ENCODE measurements at regions not wholly inside any gene's neighbourhood (a gene's known extent, or its start where the extent isn't known, plus 50 kb on each side); places are given as distances from the start of the nearest gene placed in this dataset.

DNA sequence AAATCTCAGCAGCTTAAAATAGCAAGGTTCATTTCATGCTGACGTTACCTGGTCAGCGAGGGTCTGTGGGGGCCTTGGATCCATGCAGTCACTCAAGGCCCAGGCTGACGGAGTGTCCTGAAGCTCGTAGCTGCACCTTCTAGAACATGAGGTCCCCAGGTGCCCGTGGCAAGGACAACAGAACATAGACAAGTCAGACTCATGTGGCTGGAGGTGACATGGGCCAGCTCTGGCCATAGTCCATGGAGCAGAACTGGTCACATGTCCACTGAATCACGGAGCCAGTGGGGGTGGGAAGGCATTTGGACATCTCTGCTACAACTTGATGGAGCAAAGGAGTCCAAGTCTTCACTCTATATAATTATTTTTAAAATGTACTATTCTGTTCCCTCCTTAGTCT, 233.2 kb downstream of the ACKR3 start:
- DNase-seq, result no peak

GRCh38 chr2:236803621-236804020, 234.0 kb downstream of the ACKR3 start:
- DNase-seq, result no peak

DNA sequence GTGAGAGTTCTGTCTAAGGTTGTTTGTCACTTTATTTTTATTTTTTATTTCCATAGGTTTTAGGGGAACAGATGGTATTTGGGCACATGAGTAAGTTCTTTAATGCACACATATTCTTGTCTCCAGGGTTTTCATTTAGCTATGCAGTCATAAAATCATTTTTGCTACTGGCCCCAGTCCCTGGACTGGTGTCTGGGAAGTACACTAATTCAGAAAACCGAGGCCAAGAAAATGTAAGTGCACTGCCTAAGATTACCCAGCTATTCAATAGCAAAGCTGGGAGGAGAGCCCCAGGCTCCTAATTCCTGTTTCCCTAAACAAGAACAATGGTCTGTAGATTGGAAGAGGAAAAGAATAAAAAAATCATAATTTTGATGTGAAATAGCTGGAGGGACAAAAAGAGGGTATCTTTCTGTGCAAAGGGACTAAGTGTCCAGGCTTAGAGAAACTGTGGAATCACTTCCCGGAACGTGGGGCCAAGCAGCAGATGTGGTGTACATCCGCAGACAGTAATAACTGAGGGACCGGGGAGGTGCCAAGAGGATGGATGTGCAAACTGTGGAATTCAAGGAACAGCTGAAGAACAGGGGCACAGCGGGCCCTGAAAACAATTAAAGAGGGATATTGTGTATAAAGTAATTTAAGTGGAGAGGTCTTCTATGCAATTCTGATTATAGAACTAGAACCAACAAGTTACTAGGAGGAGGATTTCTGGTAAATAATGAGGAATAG, 236.3 kb downstream of the ACKR3 start:
- DNase-seq, result no peak

DNA sequence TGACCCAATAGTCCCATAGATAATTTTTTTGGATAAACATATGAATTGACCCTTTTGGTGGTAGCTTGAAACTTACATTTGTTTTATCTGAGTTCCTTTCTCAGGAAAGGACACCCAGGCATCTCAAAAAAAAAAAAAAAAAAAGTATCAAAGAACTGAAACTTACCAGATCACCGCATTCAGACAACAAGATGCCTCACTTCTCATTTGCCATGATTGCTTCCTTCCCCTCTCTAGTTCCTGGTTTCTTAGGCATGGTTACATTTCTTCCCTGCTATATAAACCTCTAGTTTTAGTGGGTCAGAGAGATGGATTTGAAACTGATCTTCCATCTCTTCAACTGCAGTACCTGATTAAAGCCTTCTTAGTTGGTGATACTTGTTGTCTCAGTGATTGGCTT, 240.1 kb downstream of the ACKR3 start:
- DNase-seq, result no peak

DNA sequence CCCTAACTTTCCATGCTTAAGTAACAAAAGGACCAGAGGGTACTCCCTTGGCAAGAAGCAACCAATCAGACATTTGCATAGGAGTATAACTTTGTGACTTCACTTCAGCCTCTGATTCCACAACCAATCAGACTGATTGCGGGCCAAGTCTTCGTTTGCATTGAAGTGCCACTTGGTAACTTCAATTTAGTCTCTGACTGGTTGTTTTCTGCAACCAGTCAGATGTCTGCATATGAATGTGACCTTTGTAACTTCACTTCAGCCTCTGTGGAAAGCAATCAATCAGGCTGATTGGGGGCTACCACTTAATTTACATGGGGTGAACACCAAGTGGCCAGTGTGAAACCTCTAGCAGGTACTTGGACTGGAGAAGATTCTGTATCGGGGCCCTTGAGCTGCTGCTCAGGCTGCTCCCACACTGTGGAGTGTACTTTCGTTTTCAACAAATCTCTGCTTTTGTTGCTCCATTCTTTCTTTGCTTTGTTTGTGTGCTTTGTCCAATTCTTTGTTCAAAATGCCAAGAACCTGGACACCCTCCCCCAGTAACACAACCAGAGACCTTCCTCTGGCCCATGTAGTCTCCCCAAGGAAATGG, 241.5 kb downstream of the ACKR3 start:
- no peak for DNase-seq

DNA sequence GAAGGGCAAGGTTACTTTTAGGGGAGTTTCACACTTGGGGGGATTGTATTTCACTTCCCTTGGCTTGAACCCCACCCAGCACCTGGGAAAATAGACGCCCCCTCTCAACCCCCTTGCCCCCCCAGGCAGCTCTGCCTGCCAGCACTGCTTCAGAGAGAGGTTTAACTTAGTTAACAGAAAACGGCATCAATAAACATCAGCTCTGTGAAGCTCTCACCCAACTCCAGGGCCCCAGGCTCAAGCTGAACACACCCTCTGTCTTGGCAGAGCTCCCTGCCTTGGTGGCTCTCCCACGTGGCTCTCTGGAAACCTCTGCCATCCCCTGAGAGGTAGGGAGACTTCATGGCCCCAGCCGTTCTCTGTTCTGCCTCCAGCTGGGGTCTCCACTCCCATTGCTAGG, 244.1 kb downstream of the ACKR3 start:
- no peak for DNase-seq

- no peak for DNase-seq
Measured at GRCh38 chr2:236814593-236814992, 245.0 kb downstream of the ACKR3 start.

DNA sequence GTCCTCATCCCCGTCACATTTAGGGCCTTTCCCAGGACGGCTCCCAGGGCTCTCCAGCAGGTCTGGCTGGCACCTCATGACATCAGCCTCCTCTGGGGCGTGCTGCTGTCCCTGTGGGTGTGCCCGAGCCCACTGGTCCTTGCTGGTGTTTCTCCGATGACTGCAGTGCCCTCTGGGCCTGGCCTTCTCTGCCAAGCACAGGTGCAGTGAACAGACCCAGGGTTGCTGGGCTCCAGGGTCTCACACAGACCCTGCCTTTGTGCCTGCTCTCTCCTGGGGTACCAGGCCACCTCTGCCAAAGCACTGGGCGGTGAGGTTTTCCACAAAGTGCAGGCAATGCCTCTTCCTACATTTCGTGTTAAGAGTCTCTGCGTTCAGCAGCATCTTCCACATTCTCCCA, 246.1 kb downstream of the ACKR3 start:
- no peak for DNase-seq

DNA sequence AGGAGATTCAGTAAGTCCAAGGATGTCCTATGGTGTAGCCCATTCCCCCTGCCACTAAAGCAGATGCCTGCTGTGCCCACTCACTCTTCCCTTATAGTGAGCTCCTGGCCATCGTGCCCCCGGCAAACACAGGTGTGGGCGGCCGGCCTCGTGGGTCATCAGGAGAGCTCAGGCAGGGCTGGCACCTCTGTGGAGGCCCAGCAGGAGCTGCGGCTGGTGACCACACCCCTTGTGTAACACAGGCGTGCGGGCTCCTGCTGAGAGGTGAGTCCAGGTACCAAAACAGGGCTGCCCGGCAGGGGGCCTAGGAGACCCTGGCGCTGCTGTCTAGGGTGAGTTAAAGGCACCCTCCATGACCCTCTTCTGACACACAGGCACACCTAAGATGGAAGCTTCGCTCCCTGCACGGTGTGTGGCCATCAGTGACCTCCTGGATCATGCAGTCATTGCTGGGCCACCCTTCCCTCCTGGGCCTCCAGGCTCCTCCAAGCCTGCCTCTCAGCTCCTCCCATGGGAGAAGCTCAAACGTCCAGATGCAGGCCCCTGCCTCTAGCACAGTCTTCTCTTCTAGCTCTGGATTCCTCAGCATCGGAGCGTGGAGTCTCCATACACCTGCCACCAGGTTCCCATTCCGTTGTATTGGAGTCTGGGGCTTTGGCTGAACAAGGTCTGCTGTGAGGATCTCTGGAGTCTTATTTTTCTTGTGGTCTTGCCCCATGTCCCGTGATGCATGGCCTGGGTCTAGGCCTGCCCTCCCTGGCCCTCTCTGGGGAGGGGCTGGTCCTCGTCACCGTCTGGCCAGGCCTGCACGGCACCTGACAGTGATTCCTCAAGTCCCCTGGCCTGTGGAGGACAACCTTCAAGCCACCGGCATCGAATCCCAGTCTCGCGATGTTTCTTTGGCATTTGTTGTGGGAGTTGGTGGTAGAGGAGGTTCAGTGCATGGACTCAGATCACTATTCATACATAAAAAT, 246.9 kb downstream of the ACKR3 start:
- DNase-seq, result no peak

DNA sequence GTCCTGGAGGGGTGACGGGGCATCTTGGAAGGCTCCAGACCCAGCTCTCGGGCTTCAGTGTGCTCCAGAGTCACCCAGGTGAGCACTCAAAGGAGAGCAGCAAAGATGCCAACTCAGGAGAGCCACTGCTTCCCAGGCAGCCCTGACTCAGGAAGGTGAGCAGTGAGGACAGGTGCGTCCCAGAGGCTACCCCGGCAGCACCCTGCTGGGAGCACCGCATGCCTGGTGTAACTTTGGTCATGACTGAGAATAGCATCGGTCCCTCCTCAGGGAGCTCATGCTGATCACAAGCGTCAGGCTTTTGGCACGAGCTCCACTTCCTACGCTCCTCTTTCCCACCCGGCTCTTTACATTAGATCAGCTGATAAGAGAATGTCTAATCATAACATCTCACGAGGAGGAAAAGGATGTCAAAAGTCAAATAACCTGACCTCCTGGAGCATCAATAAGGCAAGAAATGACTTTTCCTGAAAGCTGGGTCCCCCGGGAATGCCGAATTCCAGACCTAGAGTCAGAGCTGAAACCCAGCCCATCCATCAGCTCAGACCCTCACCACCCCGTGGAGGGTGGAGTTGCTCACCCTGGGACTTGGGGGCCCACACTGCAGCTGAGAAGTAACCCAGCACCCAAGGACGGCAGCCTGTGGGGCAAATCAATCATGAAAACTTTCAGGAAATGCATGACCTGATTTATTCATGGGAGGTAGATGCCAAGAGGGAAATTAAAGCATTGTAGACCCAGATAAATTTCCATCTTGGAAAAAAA, 248.8 kb downstream of the ACKR3 start:
- no peak for DNase-seq

GRCh38 chr2:236819275-236820002, 249.8 kb downstream of the ACKR3 start:
- DNase-seq, result no peak

DNA sequence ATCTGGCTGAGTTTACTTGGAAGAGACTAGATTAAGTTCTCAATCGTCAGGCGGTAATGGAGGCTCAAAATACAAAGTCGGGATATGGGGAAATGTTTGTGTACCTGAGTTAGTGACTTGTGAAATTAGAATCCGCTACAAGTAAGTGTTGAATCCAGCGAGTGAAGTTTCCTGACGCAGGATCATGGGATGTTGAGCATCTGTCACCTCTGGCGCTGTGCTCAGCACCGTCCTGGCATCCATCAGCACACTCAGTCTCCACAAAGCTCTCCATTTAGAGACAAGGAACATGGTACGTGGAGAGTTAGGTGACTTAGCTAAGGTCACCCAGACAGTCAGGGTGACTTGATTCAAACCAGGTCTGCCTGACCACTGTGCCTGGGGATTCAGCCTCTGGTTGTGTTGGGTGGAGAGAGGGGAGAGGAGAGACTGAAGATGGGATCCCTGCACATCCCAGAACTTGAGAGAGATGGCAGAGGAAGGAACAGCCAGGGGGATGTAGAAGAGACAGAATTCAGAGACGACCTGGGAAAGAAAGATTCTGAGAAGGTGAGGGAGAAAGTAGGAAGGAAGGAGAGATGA, 251.2 kb downstream of the ACKR3 start:
- no peak for DNase-seq

GRCh38 chr2:236823041-236823629, 253.5 kb downstream of the ACKR3 start:
- no peak for DNase-seq

DNA sequence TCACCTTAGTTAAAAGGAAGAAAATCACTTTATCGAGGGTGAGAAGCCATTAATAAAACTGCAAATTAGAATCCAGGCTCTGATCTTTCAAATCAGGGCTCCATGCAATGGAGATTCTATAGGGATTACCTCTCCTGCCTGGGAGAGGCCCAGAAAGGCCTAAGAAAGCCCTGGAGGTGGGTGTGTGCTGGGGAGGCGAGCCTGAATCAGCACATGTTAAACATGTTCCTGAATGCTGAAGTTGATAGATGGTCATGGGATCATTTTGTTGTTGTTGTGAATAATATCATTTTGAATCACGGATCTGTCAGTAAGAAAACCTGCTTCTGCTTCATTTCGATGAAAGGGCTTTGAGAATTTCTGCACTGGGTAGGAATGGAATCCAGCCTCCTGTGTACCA, 254.3 kb downstream of the ACKR3 start:
- no peak for DNase-seq

- no peak for DNase-seq
Measured at GRCh38 chr2:236824836-236825235, 255.2 kb downstream of the ACKR3 start.

DNA sequence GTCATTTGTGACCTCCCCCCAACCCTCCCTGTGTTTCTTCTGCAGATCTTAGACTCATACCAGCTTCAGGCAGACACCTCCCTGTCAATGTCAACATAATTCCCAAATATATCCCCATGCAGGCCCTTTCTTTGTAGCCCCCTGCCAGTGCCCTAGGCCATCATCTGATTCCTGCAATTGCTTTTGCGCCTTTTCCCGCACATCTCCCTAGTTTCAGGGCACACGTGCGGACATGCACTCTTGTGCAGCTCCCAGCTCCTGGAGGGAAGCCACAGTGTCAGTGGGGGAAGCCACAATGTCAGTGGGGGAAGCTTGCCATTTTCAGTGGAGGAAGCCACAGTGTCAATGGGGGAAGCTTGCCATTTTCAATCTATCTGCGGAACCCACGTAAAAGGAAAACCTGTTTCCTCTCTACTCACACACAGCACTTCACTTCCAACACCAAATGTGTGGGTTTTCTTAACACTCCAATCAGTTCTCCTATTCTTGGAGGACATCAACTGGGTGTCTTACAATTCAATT, 256.4 kb downstream of the ACKR3 start:
- no peak for DNase-seq

- no peak for DNase-seq
Measured at GRCh38 chr2:236826606-236827156, 257.1 kb downstream of the ACKR3 start.

GRCh38 chr2:236827997-236828396, 257.7 kb upstream of the COPS8 start:
- no peak for DNase-seq

GRCh38 chr2:236828820-236829219, 256.9 kb upstream of the COPS8 start:
- no peak for DNase-seq

GRCh38 chr2:236830926-236831325, 254.8 kb upstream of the COPS8 start:
- no peak for DNase-seq

GRCh38 chr2:236831698-236832097, 254.0 kb upstream of the COPS8 start:
- DNase-seq, result no peak

All from hindlimb muscle (tissue), 1 donor.